RWPE1 (cell line): ENCODE measurements at regions not wholly inside any gene's neighbourhood (a gene's known extent, or its start where the extent isn't known, plus 50 kb on each side); places are given as distances from the start of the nearest gene placed in this dataset.

ENCODE experiments used
- CTCF ChIA-PET: fragments of 350-600 bp; sonication (Branson Sonifier 250); formaldehyde crosslinking; extraction: SDS; loops from one replicate; lab custom pipeline; 2021; lab: Yijun Ruan, JAX
- POLR2A ChIA-PET: fragments of 400-600 bp; formaldehyde crosslinking; extraction: SDS; loops from one replicate; lab custom pipeline; 2020; ENCODE audit warnings: antibody characterized with exemption; ENCODE audit not compliant: low non-redundant PET; lab: Yijun Ruan, JAX
- DNase-seq: peaks from one replicate; pipeline ENCODE4 v3.0.0; 2012; ENCODE audit warnings: low spot score
- H3K27ac ChIP-seq: fragments of 450-650 bp; 2 replicates; pipeline ENCODE4 v1.5.1; 2017
- TF ChIP-seq, protein P1 (sequence below): fragments of 450-650 bp; conservative IDR thresholded peaks from 2 replicates; pipeline ENCODE4 v1.5.1; 2017; ENCODE audit warnings: low read depth, mild to moderate bottlenecking

DNA sequence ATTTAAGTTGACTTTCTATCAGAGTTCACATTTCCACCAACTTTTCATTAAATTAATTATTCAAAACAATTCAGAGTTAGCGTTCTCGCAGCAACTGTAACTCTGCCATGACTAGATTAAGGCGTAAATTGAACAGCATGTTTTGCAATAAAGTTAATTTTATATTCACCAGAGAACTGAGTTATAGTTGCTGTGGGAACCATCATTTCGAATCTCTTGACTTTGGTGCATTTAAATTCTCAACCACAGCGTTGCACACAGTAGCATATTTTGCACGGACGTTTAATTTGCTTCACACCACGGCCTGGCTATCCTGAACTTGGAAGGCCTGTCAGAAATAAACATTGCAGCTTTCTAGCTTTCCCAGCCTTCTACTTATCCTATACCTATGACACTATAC is 144.3 kb upstream of the WWC1 start:
- POLR2A ChIA-PET: no interaction called here
- no peak for DNase-seq
- CTCF ChIA-PET: no interaction called here
- no peak overlapping the region for H3K27ac ChIP-seq
- TF ChIP-seq, protein P1, sequence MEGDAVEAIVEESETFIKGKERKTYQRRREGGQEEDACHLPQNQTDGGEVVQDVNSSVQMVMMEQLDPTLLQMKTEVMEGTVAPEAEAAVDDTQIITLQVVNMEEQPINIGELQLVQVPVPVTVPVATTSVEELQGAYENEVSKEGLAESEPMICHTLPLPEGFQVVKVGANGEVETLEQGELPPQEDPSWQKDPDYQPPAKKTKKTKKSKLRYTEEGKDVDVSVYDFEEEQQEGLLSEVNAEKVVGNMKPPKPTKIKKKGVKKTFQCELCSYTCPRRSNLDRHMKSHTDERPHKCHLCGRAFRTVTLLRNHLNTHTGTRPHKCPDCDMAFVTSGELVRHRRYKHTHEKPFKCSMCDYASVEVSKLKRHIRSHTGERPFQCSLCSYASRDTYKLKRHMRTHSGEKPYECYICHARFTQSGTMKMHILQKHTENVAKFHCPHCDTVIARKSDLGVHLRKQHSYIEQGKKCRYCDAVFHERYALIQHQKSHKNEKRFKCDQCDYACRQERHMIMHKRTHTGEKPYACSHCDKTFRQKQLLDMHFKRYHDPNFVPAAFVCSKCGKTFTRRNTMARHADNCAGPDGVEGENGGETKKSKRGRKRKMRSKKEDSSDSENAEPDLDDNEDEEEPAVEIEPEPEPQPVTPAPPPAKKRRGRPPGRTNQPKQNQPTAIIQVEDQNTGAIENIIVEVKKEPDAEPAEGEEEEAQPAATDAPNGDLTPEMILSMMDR: no peak

DNA sequence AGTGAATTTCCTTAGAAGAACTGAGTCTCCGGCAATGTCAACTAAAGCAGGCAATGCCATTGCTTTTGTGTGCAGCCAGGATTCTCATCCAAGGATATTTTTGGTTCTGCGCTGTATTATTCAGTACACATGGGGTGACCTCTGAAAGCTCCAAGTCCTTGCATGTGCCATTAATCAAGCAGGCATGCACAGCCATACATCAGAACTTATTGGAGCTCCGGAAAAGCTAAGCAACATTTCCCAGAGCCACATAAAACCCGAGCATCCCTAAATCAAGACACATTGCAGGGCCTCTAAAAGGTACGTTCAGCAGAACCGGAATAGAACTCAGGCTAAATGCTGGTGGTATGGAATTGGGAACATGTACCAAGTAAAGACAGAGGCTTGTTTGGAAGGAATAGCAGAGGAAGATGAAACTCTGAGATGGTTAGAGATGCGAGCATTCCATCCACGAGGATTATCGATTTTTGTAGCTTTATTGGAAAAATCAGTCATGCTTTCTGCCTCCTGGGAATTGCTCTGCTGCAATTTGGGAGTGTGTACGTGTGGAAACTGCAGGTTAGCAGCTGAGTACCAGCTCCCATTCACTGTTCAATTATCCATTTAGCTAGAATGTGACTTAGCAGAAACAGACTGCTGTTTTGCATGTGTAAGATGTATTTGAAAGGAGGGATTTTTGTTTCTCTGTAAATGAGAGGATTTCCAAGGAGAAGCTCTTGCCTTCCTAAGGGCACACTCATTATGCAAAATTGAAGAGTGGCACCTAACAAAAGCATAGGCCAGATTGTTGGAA is 143.7 kb upstream of the WWC1 start:
- POLR2A ChIA-PET: no interaction called here
- CTCF ChIA-PET: interaction anchor here (0.6 kb wide), 1 partner anchor 50 kb away, joined by 7 read pairs; no protein-coding TSS in a partner anchor
- H3K27ac ChIP-seq: no peak overlapping the region
- TF ChIP-seq, protein P1: no peak
- DNase-seq: no peak

DNA sequence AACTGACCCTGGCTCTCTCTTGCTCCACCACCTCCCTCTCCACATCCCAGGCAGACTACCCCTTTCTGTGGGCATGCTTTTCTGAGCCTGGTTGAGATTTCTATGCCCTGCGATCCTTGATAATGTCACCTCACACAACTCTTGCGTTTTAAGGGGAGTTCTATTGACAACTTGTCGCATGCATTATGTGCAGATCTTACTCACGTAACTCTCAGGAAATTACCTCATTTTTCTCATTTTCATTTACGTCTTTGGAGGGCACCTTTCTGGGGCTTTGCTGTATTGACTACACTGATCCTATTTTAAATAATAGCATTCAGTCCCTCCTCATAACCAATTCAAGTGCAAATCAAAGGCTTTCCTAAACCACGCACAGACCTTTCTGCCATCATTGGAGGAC is 140.4 kb upstream of the WWC1 start:
- H3K27ac ChIP-seq: no peak overlapping the region
- DNase-seq: no peak
- ChIA-PET POLR2A (no interaction called here), CTCF (no interaction called here)
- TF ChIP-seq, protein P1: no peak

DNA sequence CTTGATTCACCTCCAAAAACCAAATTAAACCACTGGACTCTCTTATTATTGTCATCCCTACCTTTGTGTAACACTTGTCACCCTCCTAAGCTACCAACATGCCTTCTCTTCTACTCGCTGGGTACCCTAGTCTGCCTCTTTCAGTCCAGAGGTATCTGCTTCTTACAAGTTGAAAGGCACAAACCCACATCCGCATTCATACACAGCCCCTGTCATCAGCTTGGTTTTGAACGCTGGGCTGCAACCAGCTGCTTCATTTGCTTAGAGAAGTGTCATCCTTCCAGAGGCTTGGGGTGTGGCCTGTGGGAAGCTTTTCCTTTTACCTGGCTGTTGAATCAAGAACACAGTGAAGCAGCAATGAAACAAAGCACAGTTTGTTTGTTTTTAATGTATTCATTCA is 138.8 kb upstream of the WWC1 start:
- no peak overlapping the region for H3K27ac ChIP-seq
- TF ChIP-seq, protein P1: no peak
- CTCF ChIA-PET: interaction anchor here (0.6 kb wide), 1 partner anchor 211 kb away, joined by 3 read pairs; no protein-coding TSS in a partner anchor
- DNase-seq: no peak
- POLR2A ChIA-PET: no interaction called here

DNA sequence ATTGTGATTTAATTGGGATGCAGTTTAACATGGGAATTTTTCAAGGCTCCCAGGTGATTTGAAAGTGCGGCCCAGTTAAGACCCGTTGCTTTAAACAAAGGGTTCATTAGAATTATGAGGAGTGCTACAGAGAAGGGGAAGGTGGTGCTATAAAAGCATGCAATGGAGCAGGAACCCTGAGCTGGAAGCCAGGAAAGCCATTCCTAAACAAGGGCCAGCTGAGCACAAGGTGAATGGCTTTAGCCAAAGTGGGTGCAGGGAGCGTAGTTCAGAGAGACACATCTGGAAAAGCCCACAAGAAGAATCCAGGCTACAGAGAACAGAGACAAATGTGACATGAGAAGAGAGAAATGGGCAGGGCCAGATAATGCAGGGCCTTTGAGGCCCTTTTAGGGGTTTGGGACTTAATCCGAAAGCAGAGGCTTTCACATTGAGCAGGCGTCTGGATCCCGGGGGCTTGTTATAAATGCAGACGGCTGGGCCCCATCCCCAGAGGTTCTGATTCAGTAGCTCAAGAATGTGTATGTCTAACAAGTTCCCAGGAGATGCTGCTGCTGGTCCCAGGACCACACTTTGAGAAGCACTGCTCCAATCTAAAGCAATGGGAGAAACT is 138.1 kb upstream of the WWC1 start:
- CTCF ChIA-PET: interaction anchor here (0.6 kb wide), 1 partner anchor 211 kb away, joined by 3 read pairs; no protein-coding TSS in a partner anchor
- no peak overlapping the region for H3K27ac ChIP-seq
- POLR2A ChIA-PET: no interaction called here
- no peak for DNase-seq
- TF ChIP-seq, protein P1: no peak

DNA sequence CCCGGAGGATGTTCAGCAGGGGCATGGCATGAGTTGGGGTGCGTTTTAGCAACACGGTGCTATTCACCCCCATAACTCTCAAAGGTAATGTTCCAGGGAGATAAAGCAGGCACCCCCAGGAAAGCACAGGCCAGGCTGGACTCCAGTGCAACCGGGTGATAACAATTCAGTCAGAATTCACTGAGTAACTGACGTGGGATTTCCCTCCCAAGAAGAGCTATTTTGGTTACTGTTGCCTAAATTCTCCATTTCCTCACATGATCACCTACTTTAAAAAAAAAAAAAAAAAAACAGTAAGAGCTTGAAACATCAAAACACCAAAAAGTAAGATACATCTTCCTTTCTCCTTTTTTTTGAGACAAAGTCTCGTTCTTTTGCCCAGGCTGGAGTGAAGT is 137.6 kb upstream of the WWC1 start:
- CTCF ChIA-PET: interaction anchor here (0.6 to 0.7 kb wide), 2 partner anchors 27 to 889 kb away, joined by 3 read pairs; no protein-coding TSS in a partner anchor
- no peak overlapping the region for H3K27ac ChIP-seq
- POLR2A ChIA-PET: no interaction called here
- DNase-seq: no peak
- TF ChIP-seq, protein P1: no peak
